Psoas muscle (tissue), 7 donors: ENCODE measurements at regions not wholly inside any gene's neighbourhood (a gene's known extent, or its start where the extent isn't known, plus 50 kb on each side); places are given as distances from the start of the nearest gene placed in this dataset.

Source experiments
- ATAC-seq, 4 donors: fragments of 200-7000 bp; cut with Tn5 transposase; one replicate each; pipeline ENCODE4 v1.9.1; 2020; ENCODE audit warnings: moderate library complexity in 3 of 4, mild to moderate bottlenecking in 2 of 4
- DNase-seq, 2 donors: peaks; one replicate each; pipeline ENCODE4 v3.0.0-alpha.2; 2020
- H3K27ac ChIP-seq: fragments of 200-600 bp; one replicate; pipeline ENCODE4 v1.8.0; 2022
- H3K27me3 ChIP-seq, 3 donors: fragments of 200-600 bp in 1 of 3; one replicate each; pipeline versions ENCODE4 v1.6.1 to v1.8.0; 2013 to 2022; ENCODE audit warnings: low read length in 2 of 3, mild to moderate bottlenecking in 2 of 3, moderate library complexity in 1 of 3; ENCODE audit not compliant: insufficient read depth in 3 of 3
- H3K36me3 ChIP-seq, 2 donors: fragments of 200-600 bp in 1 of 2; one replicate each; pipeline versions ENCODE4 v1.6.1 to v1.8.0; 2013 to 2022; ENCODE audit warnings: low read depth in 1 of 2, mild to moderate bottlenecking in 1 of 2, moderate library complexity in 1 of 2; ENCODE audit not compliant: insufficient read depth in 1 of 2
- H3K4me1 ChIP-seq: fragments of 200-600 bp; one replicate; pipeline ENCODE4 v1.8.0; 2022
- H3K4me3 ChIP-seq: fragments of 200-600 bp; one replicate; pipeline ENCODE4 v1.8.0; 2022; ENCODE audit warnings: mild to moderate bottlenecking
- H3K9me3 ChIP-seq: fragments of 200-600 bp; one replicate; pipeline ENCODE4 v1.8.0; 2022
- CTCF ChIP-seq: fragments of 200-600 bp; IDR thresholded peaks from one replicate; pipeline ENCODE4 v1.8.0; 2022; ENCODE audit warnings: antibody characterized with exemption
- WGBS, 3 donors: extraction: QIAGEN DNeasy Blood & Tissue Kit; methylation state at CpG; one replicate each; pipeline versions ENCODE4 v1.1.6 to v1.1.7; 2013; 5-methylcytosine and 5-hydroxymethylcytosine counted together
- intact Hi-C, 2 donors: fragments of 100-400 bp; cut with DNase I; formaldehyde crosslinking; loops; one replicate each; pipeline versions ENCODE4 v1.11.0 to v1.14.2; 2022
- donor health status: healthy with polysubstance abuse.
- donor health status: DM: no; HTN: no; CAD: no; lungs with moderate emphysema.
- donor health status: Bipolar disorder and iron deficiency.
- donor health status: healthy.
- donor health status: DM: yes; HTN: yes; CAD: no.
- donor health status: DM: no; HTN: no; CAD: no.
- donor health status: DM: yes; HTN: yes; CAD: no.

- Histone ChIP-seq H3K4me3 (no peak overlapping the region), H3K27me3 (peaks cover 0 to 24% (median 0%) of the 10 kb centered on the region in 3 donors), H3K4me1 (no peaks in the 10 kb centered on the region), H3K36me3 (no peaks in the 10 kb centered on the region), H3K27ac (no peak overlapping the region), H3K9me3 (no peaks in the 10 kb centered on the region)
- DNase-seq, result no peak
- 40 to 45% (median 40%) methylated on average over 9 of the region's 9 CpGs for WGBS, 3 donors
- no peak for TF ChIP-seq CTCF
- intact Hi-C loops, result loop anchor here (5.0 to 10.0 kb wide), 2 partner anchors 537 to 539 kb away; no protein-coding TSS in a partner anchor
- peak in 1 of 4 donors; percentile 11 for ATAC-seq
These were observed 74.1 kb upstream of the KCNMA1 start for GRCh38 chr10:77711683-77712049.

- Histone ChIP-seq H3K27ac (no peak overlapping the region), H3K9me3 (no peaks in the 10 kb centered on the region), H3K36me3 (no peaks in the 10 kb centered on the region), H3K4me1 (no peaks in the 10 kb centered on the region), H3K27me3 (peaks cover 0 to 24% (median 0%) of the 10 kb centered on the region in 3 donors), H3K4me3 (peak overlapping the region; percentile 63)
- ATAC-seq (peak; percentile 95 to 100 (median 98)), DNase-seq (peak; percentile 69 to 86)
- 12 to 13% (median 13%) methylated on average over 47 to 51 of the region's 51 CpGs for WGBS, 3 donors
- intact Hi-C loops, result loop anchor here (5.0 to 10.0 kb wide), 2 partner anchors 536 to 539 kb away; no protein-coding TSS in a partner anchor
- TF ChIP-seq CTCF, result peak; percentile 94
These were observed 73.4 kb upstream of the KCNMA1 start for GRCh38 chr10:77710759-77711682.

- H3K4me1 ChIP-seq, result no peaks in the 10 kb centered on the region
- H3K9me3 ChIP-seq, result no peaks in the 10 kb centered on the region
- no peaks in the 10 kb centered on the region for H3K36me3 ChIP-seq
- 65 to 76% (median 73%) methylated on average over 12 to 14 of the region's 14 CpGs for WGBS, 3 donors
- no peak overlapping the region for H3K4me3 ChIP-seq
- TF ChIP-seq CTCF, result no peak
- no peak for ATAC-seq
- H3K27me3 ChIP-seq, result peaks cover 0 to 24% (median 0%) of the 10 kb centered on the region in 3 donors
- intact Hi-C loops, result loop anchor here (5.0 to 10.0 kb wide), 2 partner anchors 535 to 538 kb away; no protein-coding TSS in a partner anchor
- no peak overlapping the region for H3K27ac ChIP-seq
- no peak for DNase-seq
These were observed 72.5 kb upstream of the KCNMA1 start for GRCh38 chr10:77710081-77710551.

GRCh38 chr10:77707570-77707969 lies 70.0 kb upstream of the KCNMA1 start:
- intact Hi-C loops, result no loop called here
- H3K4me1 ChIP-seq, result no peaks in the 10 kb centered on the region
- no peak for TF ChIP-seq CTCF
- 33 to 62% (median 60%) methylated on average over 1 of the region's 1 CpG for WGBS, 3 donors
- H3K4me3 ChIP-seq, result no peak overlapping the region
- no peaks in the 10 kb centered on the region for H3K9me3 ChIP-seq
- no peaks in the 10 kb centered on the region for H3K36me3 ChIP-seq
- no peak for DNase-seq
- no peak for ATAC-seq
- peaks cover 0 to 15% (median 0%) of the 10 kb centered on the region in 3 donors for H3K27me3 ChIP-seq
- H3K27ac ChIP-seq, result no peak overlapping the region
